Stimulated activated CD8-positive, alpha-beta memory T cell treated with anti-CD3 and anti-CD28 coated beads, Interleukin-2, amount 100 ng/mL, for 48 hours (primary cell): ENCODE measurements at regions not wholly inside any gene's neighbourhood (a gene's known extent, or its start where the extent isn't known, plus 50 kb on each side); places are given as distances from the start of the nearest gene placed in this dataset.
"Not testable (repeated sequence)": the region's sequence is repeated elsewhere in the genome, so short reads cannot be mapped to it uniquely, and the experiment has no call there.

Experiments used
- DNase-seq, 2 donors: peaks; one replicate each; pipeline ENCODE4 v3.0.0-alpha.2; 2020; ENCODE audit warnings: low read depth in 2 of 2

DNA sequence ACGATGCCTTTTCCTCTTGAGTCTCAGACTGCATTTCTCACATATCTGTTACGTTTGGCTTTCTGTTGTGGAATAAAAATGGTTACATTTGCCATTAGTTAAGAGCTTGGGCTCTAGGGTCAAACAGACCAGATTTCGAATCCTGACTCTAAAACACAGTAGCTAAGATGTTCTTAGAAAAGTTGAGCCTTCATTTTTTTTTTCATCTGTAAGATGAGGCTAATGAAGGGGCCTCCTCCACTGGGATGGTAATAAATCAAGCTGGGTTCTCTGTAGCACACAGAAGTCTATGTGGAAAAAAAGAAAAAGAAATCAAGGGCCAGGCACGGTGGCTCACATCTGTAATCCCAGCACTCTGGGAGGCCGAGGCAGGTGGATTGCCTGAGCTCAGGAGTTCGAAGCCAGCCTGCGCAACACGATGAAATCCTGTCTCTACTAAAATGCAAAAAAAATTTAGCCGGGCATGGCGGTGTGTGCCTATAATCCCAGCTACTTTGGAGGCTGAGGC is 49.9 kb upstream of the CAPRIN1 start:
- DNase-seq: no peak

- no peak for DNase-seq
These were observed 52.1 kb upstream of the CAPRIN1 start for GRCh38 chr11:33999393-33999792.

DNA sequence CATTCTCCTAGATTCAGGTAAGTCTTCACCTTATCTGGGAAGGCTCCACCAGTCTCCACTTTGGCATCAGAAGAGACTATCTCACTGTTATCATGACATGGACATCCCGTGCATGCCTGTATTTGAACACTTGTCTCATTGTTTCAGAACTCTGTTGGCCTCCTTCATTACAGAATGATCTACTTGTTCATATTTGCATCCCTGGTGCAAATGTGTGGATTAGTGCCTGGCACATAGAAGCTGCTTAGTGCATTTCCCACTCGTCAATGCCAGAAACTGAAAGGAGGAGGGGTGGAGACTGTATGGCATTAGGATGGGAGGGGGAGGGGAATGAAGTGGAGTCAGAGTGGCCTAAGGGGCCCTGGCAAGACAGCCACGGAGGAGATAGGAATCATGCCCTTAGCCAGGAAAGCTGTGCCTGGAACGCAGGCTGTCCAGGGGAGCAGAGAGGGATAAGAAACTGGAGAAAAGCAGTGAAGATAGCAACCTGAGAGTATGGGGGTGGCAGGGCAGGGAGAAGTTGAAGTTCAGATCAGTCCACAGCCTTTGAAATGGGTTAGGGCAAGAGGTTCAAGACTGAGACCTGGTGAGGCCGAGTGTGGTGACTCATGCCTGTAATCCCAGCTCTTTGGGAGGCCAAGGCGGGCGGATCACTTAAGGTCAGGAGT is 53.8 kb upstream of the CAPRIN1 start:
- DNase-seq: no peak

GRCh38 chr11:33996498-33997454 is 54.8 kb upstream of the CAPRIN1 start:
- peak; percentile 45 to 57 for DNase-seq

DNA sequence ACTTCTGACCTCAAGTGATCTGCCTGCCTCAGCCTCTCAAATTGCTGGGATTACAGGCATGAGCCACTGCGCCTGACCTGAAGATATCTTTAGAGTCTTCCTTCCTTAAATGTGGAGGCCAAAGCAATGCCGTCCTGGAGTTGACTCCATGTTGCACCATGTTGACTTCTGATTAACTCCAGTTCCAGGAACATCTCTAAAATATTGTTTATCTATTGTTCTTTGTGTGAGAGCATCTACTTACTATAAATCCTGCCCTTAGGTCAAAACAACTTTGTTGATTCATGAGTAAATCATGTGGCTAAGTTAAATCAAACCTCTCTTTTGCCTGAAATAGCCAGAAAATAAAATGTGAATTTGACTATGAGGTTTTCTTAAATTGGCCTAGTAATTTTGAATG is 56.6 kb upstream of the CAPRIN1 start:
- no peak for DNase-seq

GRCh38 chr11:33991136-33991535 is 60.4 kb upstream of the CAPRIN1 start:
- not testable (repeated sequence) for DNase-seq

DNA sequence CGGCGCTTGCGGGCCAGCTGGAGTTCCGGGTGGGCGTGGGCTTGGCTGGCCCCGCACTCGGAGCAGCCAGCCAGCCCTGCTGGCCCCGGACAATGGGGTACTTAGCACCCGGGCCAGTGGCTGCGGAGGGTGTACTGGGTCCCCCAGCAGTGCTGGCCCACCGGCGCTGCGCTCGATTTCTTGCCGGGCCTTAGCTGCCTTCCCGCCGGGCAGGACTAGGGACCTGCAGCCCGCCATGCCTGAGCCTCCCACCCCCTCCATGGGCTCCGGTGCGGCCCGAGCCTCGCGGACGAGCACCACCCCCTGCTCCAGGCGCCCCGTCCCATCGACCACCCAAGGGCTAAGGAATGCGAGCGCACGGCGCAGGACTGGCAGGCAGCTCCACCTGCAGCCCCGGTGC is 61.4 kb upstream of the CAPRIN1 start:
- not testable (repeated sequence) for DNase-seq

GRCh38 chr11:33989461-33989860 is 62.1 kb upstream of the CAPRIN1 start:
- no peak for DNase-seq

DNA sequence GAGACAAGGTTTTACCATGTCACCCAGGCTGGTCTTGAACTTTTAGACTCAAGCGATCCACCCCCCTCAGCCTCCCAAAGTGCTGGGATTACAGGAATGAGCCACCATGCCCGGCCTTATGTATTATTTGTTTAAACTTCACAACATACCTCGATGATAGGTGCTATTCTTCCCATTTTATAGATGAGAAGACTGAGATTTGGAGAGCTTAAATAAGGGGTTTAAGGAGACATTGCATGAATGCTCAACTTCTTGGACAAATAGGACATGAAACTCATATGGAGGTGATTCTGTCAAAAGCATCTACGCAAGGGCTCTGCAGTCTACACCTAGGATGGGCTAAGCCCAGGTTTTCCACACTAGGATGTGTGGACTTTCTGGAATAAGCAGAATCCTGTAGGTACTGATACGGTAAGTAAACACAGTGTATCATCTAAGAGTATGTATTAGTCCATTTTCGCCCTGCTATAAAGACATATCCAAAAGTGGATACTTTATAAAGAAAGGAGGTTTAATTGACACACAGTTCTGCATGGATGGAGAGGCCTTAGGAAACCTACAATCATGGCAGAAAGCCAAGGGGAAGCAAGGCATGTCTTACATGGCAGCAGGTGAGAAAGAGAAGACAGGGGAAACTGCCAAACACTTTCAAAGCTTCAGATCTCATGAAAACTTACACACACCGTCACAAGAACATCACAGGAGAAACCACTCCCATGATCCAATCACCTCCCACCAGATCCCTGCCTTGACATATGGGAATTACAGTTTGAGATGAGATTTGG is 62.8 kb upstream of the CAPRIN1 start:
- no peak for DNase-seq

- peak; percentile 59 to 60 for DNase-seq
These were observed 63.5 kb upstream of the CAPRIN1 start for GRCh38 chr11:33987975-33988580.

GRCh38 chr11:33987545-33987944 is 64.0 kb upstream of the CAPRIN1 start:
- no peak for DNase-seq

- DNase-seq: not testable (repeated sequence)
These were observed 64.7 kb upstream of the CAPRIN1 start for GRCh38 chr11:33986597-33987501.

DNA sequence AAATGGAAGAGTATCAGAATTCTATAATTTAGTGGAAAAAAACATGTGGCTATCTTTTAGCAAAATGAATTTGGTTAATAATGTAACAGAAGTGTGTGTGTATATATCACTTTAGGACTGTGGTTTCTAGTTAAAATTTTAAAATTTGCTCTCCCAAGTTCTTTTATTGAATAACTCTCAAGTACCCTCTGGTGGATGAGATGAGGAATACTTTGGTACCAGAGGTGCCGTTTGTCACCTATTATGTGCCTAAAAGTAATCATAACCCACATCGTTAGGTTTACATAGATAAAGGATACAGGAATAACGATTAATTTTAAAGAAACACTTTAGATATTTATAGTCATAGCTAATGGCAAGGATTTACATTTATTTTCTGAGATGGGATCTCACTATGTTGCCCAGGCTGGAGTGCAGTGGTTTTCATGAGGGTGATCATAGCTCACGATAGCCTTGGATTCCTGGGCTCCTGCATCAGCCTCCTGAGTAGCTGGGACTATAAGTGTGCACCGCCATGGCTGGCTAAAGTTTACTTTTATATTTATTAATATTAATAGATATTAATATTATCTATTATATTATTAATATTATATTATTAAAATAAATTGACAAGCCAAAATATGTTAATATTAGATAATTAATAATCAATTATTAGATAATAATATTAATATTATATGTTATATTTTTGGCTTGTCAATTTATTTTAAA is 66.7 kb upstream of the CAPRIN1 start:
- no peak for DNase-seq

DNA sequence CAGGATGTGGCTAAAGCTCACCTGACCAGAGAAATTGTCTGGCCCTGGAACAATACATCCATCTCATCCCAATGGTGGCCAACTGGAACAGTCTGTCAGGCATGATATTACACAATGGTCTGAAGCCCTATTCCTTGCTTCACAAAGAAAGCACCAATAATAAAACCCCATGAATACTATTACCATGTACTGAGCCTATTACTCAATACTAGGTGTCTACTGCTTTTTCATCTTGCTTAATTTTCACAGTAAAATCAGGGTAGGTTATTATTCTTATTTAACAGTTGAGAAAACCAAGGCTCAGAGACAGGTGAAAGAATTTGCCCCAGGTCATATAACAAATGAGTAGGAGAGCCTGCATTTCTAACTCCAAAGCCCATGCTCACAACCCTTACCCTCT is 68.9 kb upstream of the CAPRIN1 start:
- no peak for DNase-seq

GRCh38 chr11:33980897-33981296 is 70.6 kb upstream of the CAPRIN1 start:
- no peak for DNase-seq

DNA sequence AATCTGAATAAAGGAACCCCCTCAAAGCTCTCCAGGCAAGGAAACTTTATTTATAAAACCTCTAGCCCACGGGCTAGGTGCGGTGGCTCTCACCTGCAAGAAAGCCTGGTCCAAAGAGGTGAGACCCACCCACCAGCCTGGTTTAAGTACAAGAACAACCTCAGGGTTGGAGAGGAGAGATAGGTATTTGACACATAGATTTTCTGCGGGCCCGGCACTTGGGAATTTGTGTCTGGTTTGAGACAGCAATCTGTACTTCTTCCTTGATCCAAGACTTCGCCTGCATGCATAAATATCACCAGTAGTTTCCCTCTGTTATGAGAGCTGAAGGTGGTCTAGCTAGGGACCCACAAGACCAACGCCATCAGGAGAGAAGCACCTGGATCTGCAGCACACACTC is 73.2 kb upstream of the CAPRIN1 start:
- no peak for DNase-seq

GRCh38 chr11:33977676-33978075 is 73.9 kb upstream of the CAPRIN1 start:
- no peak for DNase-seq

- no peak for DNase-seq
These were observed 74.9 kb upstream of the CAPRIN1 start for GRCh38 chr11:33976495-33977199.

- no peak for DNase-seq
These were observed 76.7 kb upstream of the CAPRIN1 start for GRCh38 chr11:33974804-33975203.
